NCI-H2227 (cell line): ENCODE measurements at regions not wholly inside any gene's neighbourhood (a gene's known extent, or its start where the extent isn't known, plus 50 kb on each side); places are given as distances from the start of the nearest gene placed in this dataset.
"Not testable (repeated sequence)": the region's sequence is repeated elsewhere in the genome, so short reads cannot be mapped to it uniquely, and the experiment has no call there.

Experiments used
- DNase-seq: peaks from one replicate; lab custom pipeline; 2025; ENCODE audit not compliant: unreplicated experiment; lab: John Stamatoyannopoulos, UW

GRCh38 chr3:16768014-16768413 is 116.7 kb upstream of the PLCL2 start:
- no peak for DNase-seq

- DNase-seq = no peak
Observed at GRCh38 chr3:16768956-16769355, 115.8 kb upstream of the PLCL2 start.

- DNase-seq = no peak
Observed at GRCh38 chr3:16769525-16769924, 115.2 kb upstream of the PLCL2 start.

- DNase-seq = no peak
Observed at GRCh38 chr3:16770021-16770420, 114.7 kb upstream of the PLCL2 start.

- DNase-seq = no peak
Observed at GRCh38 chr3:16770792-16771191, 114.0 kb upstream of the PLCL2 start.

- not testable (repeated sequence) for DNase-seq
Observed at GRCh38 chr3:16773594-16773993, 111.2 kb upstream of the PLCL2 start.

- not testable (repeated sequence) for DNase-seq
Observed at GRCh38 chr3:16774536-16774935, 110.2 kb upstream of the PLCL2 start.

- DNase-seq = no peak
Observed at GRCh38 chr3:16784973-16785372, 99.8 kb upstream of the PLCL2 start.

- DNase-seq = no peak
Observed at GRCh38 chr3:16785465-16785864, 99.3 kb upstream of the PLCL2 start.

- no peak for DNase-seq
Observed at GRCh38 chr3:16788440-16789056, 96.2 kb upstream of the PLCL2 start.

GRCh38 chr3:16789344-16790120 is 95.2 kb upstream of the PLCL2 start:
- DNase-seq = no peak

GRCh38 chr3:16790432-16791400 is 94.0 kb upstream of the PLCL2 start:
- no peak for DNase-seq

GRCh38 chr3:16793321-16793720 is 91.4 kb upstream of the PLCL2 start:
- no peak for DNase-seq

- DNase-seq = no peak
Observed at GRCh38 chr3:16794257-16794656, 90.5 kb upstream of the PLCL2 start.

- no peak for DNase-seq
Observed at GRCh38 chr3:16795581-16795980, 89.2 kb upstream of the PLCL2 start.

- no peak for DNase-seq
Observed at GRCh38 chr3:16797831-16798230, 86.9 kb upstream of the PLCL2 start.

GRCh38 chr3:16798738-16799137 is 86.0 kb upstream of the PLCL2 start:
- no peak for DNase-seq

- DNase-seq = no peak
Observed at GRCh38 chr3:16800361-16800760, 84.4 kb upstream of the PLCL2 start.

GRCh38 chr3:16801223-16801622 is 83.5 kb upstream of the PLCL2 start:
- DNase-seq = no peak

- peak; percentile 24 for DNase-seq
Observed at GRCh38 chr3:16801698-16802097, 83.1 kb upstream of the PLCL2 start.

GRCh38 chr3:16802389-16802788 is 82.4 kb upstream of the PLCL2 start:
- DNase-seq = no peak

- DNase-seq = no peak
Observed at GRCh38 chr3:16803019-16803418, 81.7 kb upstream of the PLCL2 start.
